WTC11 (cell line): ENCODE measurements at regions not wholly inside any gene's neighbourhood (a gene's known extent, or its start where the extent isn't known, plus 50 kb on each side); places are given as distances from the start of the nearest gene placed in this dataset.

Source experiments
- CTCF ChIP-seq: fragments of 200-600 bp; IDR thresholded peaks from 2 replicates; pipeline ENCODE4 v1.8.0; 2022; ENCODE audit warnings: antibody characterized with exemption
- GTF2I ChIP-seq: fragments of 250-450 bp; sonication (Bioruptor Pico); conservative IDR thresholded peaks from 2 replicates; pipeline ENCODE4 v1.4.0; 2021; ENCODE audit warnings: mild to moderate bottlenecking
- IRF2 ChIP-seq: sonication (generic); formaldehyde crosslinking; IDR thresholded peaks from 2 replicates; pipeline ENCODE4 v1.8.0; 2022; ENCODE audit warnings: low read depth, missing genetic modification reagents, borderline replicate concordance
- MAX ChIP-seq: sonication (generic); formaldehyde crosslinking; IDR thresholded peaks from 2 replicates; pipeline ENCODE4 v1.8.0; 2022; ENCODE audit warnings: mild to moderate bottlenecking, missing genetic modification reagents
- STAT6 ChIP-seq: sonication (generic); formaldehyde crosslinking; conservative IDR thresholded peaks from 2 replicates; pipeline ENCODE4 v1.8.1; 2023; ENCODE audit warnings: mild to moderate bottlenecking, low read depth, missing genetic modification reagents, moderate library complexity
- USF1 ChIP-seq: sonication (generic); formaldehyde crosslinking; IDR thresholded peaks from 2 replicates; pipeline ENCODE4 v1.8.0; 2022; ENCODE audit warnings: mild to moderate bottlenecking, missing genetic modification reagents
- ZNF232 ChIP-seq: sonication (generic); formaldehyde crosslinking; IDR thresholded peaks from 2 replicates; pipeline ENCODE4 v1.8.0; 2022; ENCODE audit warnings: mild to moderate bottlenecking, missing genetic modification reagents
- ZNF263 ChIP-seq: sonication (generic); formaldehyde crosslinking; IDR thresholded peaks from 2 replicates; pipeline ENCODE4 v1.8.1; 2022; ENCODE audit warnings: low read depth, mild to moderate bottlenecking, moderate library complexity, missing genetic modification reagents

GRCh38 chr4:156694413-156694812, 277.2 kb downstream of the PDGFC start:
- TF ChIP-seq CTCF: no peak
- TF ChIP-seq ZNF232: no peak
- no peak for TF ChIP-seq USF1 (CRISPR knock-in tag)
- no peak for TF ChIP-seq IRF2 (CRISPR knock-in tag)
- TF ChIP-seq ZNF263: no peak
- no peak for TF ChIP-seq STAT6
- TF ChIP-seq GTF2I (CRISPR knock-in tag): no peak
- TF ChIP-seq MAX: no peak
